Glomerular visceral epithelial cell (primary cell): ENCODE measurements at regions not wholly inside any gene's neighbourhood (a gene's known extent, or its start where the extent isn't known, plus 50 kb on each side); places are given as distances from the start of the nearest gene placed in this dataset.
"Not testable (repeated sequence)": the region's sequence is repeated elsewhere in the genome, so short reads cannot be mapped to it uniquely, and the experiment has no call there.

Experiments
- DNase-seq: peaks from one replicate; pipeline ENCODE4 v3.0.0-alpha.2; 2016; ENCODE audit errors: extremely low spot score

DNA sequence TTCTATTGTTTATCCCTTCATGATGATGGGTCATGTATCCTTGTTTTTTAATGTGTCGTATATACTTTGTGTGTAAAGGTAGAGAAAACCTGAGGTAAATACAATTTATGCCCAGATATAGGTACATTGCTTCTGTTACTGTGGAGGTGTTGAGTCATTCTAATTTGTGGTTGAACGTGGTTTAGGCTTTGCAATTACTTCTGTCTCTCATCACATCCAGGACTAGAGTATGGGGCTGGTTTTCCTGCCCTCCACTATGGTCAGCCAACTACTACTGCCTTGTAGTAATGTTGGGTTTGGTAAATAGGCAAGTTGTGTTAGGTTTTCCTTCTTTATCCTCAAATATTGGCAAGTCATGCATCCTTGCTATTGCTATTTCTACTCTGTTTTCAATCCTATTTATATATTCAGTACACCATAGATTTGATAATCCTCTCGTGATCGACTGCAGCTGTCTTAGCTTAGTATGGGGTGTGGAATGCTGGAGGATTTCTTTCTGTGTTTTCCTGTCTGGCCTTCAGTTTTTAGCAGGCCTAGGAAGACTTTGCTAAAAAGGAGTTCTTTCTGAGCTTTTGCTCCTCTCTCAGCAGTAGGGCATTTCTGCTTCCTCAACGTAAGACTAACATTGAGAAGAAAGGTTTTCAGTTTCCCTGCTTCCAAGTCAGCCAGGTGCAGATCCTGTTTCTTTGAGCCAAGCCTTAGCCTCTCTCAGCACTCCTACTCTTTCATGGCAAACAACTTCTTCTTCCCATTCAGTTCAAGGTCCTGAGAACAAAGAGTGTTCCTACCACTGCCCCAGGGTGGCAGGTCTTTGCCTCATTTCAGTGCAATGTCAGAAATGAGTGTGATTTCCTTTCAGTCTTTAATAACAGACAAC, 844.4 kb upstream of the CDH18 start:
- no peak for DNase-seq

DNA sequence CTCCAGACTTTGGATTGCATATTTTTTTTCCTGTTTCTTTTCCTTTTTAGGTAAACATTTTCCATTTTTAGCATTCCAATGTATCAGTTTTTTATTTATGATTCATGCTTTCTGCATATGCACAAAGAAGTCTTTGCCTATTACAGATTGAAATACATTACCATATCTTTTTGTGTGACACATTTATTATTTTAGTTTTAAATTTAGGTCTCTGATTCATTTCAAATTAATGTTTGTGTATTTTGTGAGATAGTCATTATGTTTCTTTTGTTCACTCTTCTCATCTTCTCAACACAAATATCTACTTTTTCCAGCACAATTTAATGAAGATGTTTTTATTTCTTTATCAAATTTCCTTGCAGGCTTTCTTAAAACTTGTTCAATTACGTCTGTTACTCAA, 838.0 kb upstream of the CDH18 start:
- DNase-seq, result not testable (repeated sequence)

DNA sequence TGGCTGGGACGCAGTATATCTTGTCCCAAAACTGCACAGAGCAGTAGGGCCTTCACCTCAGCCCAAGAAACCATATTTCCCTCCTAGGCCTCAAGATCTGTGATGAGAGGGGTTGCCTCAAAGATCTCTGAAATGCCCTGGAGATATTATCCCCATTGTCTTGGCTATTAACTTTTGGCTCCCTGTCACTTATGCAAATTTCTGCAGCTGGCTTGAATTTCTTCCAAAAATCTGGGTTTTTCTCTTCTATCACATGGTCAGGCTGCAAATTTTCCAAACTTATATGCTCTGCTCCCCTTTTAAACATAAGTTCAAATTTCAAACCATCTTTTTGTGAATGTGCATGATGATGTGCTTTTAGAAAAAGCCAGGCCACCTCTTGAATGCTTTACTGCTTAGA, 809.2 kb upstream of the CDH18 start:
- not testable (repeated sequence) for DNase-seq

DNA sequence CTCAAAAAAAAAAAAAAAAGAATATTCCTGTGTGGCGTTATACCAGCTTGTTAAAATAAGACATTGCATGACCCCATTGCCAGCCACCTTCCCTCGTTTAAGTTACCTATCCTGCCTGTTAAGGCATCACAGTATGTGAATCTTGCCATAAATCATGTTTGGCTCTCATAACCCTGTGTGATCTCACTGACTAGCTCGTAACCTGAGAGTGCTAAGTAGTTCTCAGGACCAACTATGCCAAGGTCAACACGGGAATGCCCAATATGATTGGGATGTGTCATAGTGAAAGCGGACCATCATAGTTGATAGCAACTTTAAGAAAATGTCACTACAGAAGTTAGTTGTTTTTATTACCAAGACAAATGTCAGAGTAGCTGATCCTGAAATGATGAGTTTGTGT, 796.8 kb upstream of the CDH18 start:
- not testable (repeated sequence) for DNase-seq

DNA sequence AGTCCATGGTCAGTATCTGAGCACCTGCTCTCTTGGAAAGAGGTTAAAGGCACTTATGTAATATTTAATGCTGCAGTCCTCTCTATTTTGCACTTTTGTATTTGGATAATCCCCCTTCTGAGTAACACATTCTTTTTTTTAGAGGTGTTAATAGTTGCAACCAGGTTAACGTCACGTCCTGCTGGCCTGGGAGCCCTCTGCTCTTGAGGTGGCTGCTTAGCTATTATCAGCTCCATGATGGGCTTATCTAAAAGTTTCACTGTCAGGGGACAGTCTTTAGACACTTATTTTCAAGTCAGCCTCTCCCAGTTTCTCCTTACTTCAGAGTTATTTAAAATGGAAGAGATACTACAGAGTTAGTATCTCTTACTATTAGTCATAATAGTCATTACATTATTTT, 795.5 kb upstream of the CDH18 start:
- DNase-seq, result not testable (repeated sequence)

DNA sequence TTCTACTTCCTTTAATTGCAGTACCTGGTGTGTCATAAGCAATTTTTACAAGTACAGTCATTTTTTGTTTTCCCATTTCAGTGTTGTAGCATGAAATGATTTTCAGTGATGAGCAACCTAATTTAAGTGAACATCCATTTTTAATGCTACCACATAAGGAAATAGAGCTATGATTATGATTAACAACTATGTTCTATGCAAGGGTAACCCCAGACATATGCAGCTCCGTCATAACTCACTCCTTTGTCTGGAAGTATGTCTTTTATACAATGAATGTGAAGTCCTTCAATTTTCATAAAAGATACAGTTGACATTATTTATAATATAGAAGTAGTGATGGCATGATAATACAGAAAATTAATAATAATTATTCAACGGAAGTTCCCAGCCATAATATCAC, 783.3 kb upstream of the CDH18 start:
- DNase-seq, result not testable (repeated sequence)

DNA sequence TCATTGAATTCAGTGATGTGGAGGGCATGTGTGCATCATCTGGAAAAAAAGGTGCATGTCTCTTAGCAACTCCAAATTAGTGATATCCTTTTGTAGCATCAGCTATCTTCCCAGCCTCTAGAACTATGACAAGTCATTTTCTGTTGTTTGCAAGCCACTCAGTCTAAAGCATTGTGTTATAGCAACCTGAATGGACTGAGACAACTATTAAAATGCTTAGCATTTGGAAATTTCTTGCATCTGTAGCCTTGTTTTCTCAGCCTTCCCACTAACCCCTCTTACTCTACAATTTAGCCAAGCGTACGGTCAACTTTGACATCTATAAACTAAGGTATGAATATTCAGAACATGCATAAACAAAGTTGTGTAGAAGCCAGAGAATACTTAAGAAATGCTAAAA, 777.1 kb upstream of the CDH18 start:
- DNase-seq, result not testable (repeated sequence)

DNA sequence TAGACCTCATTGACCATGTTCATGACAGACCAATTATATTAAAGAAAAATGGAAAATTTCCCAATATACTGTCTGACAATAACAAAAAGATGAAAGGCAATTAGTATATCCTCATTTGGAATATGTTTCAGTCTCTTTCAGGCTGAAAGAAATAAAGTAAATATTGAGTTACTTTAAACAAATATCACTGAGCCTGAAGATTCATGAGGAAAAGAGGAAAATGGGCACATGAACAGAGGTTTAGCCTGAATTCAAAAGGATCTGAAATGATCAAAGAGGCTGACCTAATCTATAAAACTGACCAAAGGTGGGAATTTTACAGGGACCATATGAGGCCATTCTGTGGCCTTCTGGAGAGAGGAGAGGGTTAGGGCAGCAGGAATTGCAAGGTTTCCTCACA, 771.5 kb upstream of the CDH18 start:
- DNase-seq, result not testable (repeated sequence)

DNA sequence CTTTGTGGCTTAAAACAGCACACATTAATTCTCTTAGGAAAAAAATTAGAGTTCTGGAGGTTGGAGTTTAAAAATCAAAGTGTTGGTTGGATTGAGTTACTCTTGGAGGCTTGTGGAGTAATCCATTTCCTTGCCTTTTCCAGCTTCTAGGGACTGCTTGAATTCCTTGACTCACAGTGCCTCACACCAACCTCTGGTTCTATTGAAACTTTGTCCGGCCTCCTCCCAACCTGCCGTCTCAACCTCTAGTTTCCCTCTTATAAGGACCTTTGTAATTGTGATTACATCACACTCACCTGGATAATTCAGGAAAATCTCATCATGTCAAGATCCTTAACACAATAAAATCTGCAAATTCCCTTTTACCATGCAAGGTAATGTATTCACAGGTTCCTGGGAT, 764.2 kb upstream of the CDH18 start:
- not testable (repeated sequence) for DNase-seq

DNA sequence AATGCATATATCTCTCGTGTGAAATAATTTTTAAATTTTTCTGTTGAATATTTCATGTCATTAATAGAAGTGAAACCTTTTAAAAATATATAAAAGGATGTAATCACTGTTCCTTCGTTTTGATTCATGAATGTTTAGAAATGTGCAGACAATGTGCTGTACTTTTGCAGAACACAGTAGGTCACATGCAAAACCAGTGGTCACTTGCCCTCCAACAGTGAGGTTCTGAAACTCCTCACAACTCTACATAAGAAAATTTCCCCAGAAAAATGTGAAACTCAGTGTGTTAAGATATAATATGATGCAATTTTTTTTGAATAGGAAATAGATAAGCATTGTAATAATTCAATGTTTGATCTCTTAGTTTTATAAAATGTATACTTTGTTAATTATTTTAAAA, 747.7 kb upstream of the CDH18 start:
- DNase-seq, result not testable (repeated sequence)

DNA sequence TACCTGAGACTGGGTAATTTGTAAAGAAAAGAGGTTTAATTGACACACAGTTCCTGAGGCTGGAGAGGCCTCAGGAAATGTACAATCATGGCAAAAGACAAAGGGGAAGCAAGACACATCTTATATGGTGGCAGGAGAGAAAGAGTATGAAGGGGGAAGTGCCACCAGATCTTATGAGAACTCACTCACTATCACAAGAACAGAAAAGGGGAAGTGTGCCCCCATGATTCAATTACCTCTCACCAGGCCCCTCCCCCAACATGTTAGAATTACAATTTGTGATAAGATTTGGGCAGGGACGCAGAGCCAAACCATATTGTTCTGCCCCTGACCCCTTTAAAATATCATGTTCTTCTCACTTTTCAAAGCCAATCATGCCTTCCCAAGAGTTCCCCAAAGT, 744.2 kb upstream of the CDH18 start:
- not testable (repeated sequence) for DNase-seq

DNA sequence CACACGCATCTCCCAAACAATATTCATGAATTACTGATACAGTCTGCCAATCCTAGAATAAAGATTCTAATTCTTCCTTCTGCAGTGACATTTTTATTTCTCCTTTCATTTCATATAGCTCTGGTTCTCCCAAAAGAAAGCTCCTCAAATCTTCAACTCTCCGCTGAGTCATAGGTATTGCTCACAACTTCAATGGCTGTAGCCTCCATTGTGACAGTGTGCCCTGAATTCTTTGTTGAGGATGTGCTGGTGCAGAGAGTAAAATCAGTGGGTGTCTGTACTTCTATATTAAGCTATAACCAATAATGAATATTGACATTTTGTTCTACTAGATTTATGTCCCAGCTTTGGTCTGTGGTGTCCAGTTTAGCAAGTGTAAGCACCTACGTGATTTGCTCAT, 733.3 kb upstream of the CDH18 start:
- DNase-seq, result not testable (repeated sequence)

DNA sequence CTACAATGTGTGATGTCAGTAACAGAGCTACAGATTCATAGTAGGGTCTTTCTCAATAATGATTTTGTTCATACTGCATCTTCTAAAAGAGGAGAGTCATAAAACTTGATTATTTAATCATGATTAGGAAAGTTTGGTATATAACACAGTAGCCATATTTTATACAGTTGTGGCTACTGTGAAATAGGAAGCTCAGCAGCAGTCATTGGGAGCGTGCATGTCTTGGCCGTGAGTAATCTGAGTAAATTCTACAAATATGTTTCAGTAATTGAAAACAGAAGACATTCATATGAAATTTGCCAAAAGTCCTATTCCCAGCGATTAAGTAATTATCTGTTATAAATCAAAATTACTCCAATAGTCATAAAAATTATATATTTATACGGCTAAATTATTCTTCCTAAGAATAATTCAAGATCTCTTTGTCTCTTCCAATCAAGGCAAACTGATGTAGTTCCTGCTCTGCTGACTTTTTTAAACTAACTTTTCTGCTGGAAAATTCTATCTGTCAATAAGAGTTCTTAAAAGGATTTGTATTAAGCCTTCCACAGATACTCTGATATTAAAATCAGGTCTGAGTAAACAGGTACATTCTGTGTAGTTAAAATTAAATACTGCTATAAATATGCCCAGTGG, 723.6 kb upstream of the CDH18 start:
- not testable (repeated sequence) for DNase-seq

DNA sequence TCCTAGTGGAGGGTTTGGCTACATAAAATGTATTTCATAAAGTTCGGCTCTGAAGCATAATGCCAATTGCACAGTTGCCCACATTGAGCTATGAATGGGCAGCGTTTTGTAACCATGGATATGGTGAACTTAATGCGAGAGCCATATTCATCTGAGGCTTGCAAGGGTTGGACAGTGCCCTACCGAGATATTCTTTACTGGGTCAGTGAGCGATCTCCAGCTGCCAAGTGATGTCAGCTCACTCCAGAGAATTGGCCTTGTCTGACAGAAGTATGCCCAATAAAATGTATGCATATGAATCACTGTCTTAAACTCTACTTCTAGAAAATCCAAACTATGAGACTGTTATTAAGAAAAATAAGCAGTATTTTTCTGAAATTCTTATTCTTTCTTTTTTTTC, 719.6 kb upstream of the CDH18 start:
- not testable (repeated sequence) for DNase-seq

DNA sequence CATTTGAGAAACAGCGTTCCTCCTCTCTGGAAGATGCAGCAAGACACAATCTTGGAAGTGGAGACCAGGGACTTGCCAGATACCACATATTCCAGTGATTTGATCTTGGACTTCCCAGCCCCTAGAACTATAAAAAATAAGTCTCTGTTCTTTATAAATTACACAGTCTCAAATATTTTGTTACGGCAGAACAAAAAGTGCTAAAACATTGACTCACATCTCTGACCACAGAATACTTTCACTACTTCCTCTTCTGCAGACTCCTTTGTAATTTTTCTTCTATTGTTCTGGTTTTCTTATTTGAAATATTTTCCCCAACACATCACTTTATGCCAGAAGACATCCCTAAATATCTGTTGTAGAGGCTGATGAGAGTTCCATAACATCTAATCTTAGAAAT, 706.1 kb upstream of the CDH18 start:
- DNase-seq, result no peak

DNA sequence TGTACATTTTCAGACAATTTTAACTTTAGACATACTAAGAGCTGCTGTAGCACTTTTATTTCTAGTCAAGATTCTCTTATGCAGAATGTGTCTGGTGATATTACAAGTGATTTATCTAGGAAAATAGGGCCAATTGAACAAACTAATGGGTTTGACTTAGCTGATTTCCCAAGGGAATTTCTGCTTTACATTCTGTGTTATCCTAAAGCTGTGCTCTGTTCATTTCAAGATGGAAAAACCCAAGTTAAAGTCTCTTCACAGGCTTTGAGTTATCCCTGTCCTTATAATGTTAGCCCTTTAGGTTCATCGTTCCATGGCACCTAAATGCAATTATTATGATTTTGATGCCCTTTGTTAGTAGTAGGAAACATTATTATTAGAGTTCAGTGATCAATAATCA, 704.9 kb upstream of the CDH18 start:
- DNase-seq, result no peak

DNA sequence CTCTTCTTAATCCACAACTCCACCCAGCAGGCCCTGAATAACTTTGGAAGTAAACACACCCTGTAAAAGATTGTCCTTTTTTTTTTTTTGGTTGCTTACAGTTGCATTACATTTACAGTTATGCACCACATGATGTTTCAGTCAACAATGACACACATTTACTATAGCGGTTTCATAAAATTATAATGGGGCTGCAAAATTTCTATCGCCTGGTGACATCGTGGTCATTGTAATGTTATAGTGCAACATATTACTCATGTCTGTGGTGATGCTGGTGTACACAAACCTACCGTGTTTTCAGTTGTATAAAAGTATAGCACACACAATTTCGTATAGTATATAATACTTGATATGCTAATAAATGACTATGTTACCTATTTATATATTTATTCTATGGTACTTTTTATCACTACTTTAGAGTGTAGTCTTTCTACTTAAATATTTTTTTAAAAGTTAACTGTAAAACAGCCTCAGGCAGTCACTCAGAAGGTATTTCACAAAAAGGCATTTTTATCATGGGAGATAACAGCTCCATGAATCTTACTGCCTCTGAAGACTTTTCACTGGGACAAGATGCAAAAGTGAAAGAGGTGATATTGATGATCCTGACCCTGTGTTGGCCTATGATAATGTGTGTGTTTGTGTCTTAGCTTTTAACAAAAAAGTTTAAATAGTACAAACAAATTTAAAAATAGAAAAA, 695.4 kb upstream of the CDH18 start:
- no peak for DNase-seq

DNA sequence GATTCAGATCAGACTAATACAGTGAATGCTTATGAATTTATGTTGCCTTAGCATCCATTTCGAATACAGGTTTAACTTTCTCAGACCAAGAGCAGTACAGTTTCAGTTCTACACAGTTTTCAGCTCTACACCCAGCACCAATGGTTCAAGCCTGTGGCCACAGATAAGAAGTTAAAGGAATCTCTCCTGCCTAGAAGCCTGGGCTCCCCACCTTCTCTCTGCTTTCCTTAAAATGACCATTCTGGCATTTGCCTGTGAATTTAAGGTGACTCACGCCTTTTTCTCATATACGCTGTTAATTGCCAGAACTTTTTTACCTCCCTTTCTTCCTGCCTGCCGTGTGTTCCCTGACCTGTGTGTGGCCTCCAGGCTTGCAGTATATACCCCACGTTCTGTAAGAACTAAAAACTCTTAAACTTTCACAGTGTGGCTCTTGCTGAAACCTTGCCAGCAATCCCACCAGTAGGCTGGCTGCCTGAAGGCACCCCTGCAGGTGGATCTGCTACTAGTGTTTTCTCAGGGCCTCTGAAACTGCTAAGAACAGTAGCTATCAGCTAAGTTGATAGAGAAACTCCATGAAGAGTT, 692.8 kb upstream of the CDH18 start:
- DNase-seq, result no peak

DNA sequence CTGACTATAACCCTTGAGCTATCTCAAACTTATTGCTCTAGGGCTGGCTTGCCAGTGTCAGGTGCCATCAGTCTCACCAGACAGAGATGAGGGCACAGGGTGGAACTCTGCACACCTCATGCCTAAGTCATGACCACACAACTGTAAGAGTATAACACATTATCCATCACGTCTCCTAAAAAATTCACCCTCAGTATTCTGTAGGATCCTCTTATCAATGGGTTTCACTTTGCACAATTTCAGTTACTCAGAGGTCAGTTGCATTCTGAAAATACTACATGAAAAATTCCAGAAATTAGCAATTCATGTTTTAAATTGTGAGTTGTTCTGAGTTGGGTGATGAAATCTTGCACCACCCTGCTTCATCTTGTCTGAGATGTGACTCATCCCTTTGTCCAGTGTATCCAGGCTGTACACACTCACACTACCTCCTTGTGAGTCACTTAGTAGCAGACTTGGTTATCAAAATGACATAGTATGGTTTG, 690.9 kb upstream of the CDH18 start:
- peak; percentile 80 for DNase-seq

DNA sequence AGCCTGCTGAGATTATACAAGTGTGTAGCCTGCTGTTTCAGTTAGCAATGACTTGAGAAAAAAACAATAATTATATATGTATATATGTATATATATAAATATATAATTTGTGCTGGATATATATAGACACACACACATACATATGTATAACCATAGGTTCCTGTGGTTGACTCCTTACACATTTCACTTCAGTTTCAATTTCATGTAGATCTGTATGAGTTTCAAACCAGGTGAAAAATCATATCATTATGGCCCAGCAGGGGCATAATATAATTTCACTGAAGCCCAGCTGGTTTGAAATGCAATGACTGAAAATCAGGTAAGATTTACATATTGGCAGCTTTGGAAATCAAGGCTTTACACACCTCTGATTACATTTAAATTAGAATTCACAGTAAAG, 690.4 kb upstream of the CDH18 start:
- no peak for DNase-seq

DNA sequence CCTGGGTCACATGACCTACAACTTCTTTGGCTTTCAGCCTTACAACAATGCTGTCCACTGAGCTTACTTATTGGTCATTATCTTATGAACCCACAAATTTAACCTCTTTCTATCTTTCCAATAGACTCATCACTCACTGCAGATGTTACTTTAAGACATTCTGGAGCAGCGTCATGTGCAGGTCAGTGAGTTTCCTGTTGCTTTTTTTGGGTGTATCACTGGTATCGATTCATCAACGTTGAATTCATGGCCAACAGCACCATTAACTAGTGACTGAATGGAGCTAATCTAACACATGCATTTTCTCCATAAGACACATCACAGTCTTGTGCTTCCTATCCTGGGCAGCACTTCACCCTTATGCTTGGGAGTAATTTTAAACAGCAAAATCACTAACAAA, 672.6 kb upstream of the CDH18 start:
- DNase-seq, result no peak

DNA sequence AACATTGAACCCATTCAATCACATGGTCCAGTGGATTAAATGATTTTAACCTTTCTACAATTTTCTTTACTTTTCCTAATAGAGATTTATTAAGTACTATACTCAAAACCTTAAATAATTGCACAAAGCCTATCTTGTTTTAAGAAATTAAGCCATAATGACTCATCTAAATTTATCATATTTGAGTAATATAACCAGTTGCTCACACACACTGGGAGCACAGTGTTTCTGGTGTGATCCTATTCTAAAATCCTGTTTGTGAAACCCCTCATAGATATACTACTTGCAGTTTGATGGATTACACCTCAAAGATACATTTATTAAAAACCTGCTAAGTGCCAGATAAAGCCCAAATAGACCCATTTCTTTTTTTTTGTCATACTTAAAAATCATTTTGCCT, 668.3 kb upstream of the CDH18 start:
- no peak for DNase-seq
